Activated T-cell treated with anti-CD3 and anti-CD28 coated beads for 48 hours (primary cell): ENCODE measurements at regions not wholly inside any gene's neighbourhood (a gene's known extent, or its start where the extent isn't known, plus 50 kb on each side); places are given as distances from the start of the nearest gene placed in this dataset.

Experiments used
- DNase-seq: peaks from one replicate; pipeline ENCODE4 v3.0.0-alpha.2; 2020; ENCODE audit warnings: low read depth

GRCh38 chr10:36700123-36700522 is 425.3 kb upstream of the ANKRD30A start:
- no peak for DNase-seq

- DNase-seq = no peak
Observed at GRCh38 chr10:36692759-36693158, 432.6 kb upstream of the ANKRD30A start.

GRCh38 chr10:36688717-36689116 is 436.7 kb upstream of the ANKRD30A start:
- no peak for DNase-seq

- no peak for DNase-seq
Observed at GRCh38 chr10:36683421-36683820, 442.0 kb upstream of the ANKRD30A start.

GRCh38 chr10:36681751-36682632 is 443.4 kb upstream of the ANKRD30A start:
- no peak for DNase-seq

GRCh38 chr10:36679554-36679953 is 445.8 kb upstream of the ANKRD30A start:
- no peak for DNase-seq

GRCh38 chr10:36677431-36677768 is 448.0 kb upstream of the ANKRD30A start:
- no peak for DNase-seq

GRCh38 chr10:36676756-36677430 is 448.5 kb upstream of the ANKRD30A start:
- no peak for DNase-seq

- no peak for DNase-seq
Observed at GRCh38 chr10:36676321-36676720, 449.1 kb upstream of the ANKRD30A start.

- no peak for DNase-seq
Observed at GRCh38 chr10:36675458-36675880, 449.9 kb upstream of the ANKRD30A start.

GRCh38 chr10:36671607-36672006 is 453.8 kb upstream of the ANKRD30A start:
- no peak for DNase-seq

- DNase-seq = no peak
Observed at GRCh38 chr10:36670621-36671402, 454.6 kb upstream of the ANKRD30A start.

GRCh38 chr10:36669615-36670352 is 455.6 kb upstream of the ANKRD30A start:
- no peak for DNase-seq

GRCh38 chr10:36666451-36666850 is 458.9 kb upstream of the ANKRD30A start:
- no peak for DNase-seq

GRCh38 chr10:36662571-36662970 is 462.8 kb upstream of the ANKRD30A start:
- DNase-seq = no peak

GRCh38 chr10:36650274-36650673 is 475.1 kb upstream of the ANKRD30A start:
- DNase-seq = no peak

GRCh38 chr10:36647540-36647939 is 477.9 kb upstream of the ANKRD30A start:
- DNase-seq = no peak

- DNase-seq = no peak
Observed at GRCh38 chr10:36640626-36641025, 484.8 kb upstream of the ANKRD30A start.

- DNase-seq = no peak
Observed at GRCh38 chr10:36638462-36639155, 486.8 kb upstream of the ANKRD30A start.

GRCh38 chr10:36636879-36637278 is 488.5 kb upstream of the ANKRD30A start:
- DNase-seq = no peak

- no peak for DNase-seq
Observed at GRCh38 chr10:36636285-36636839, 489.0 kb upstream of the ANKRD30A start.
